PC-9 (cell line): ENCODE measurements at regions not wholly inside any gene's neighbourhood (a gene's known extent, or its start where the extent isn't known, plus 50 kb on each side); places are given as distances from the start of the nearest gene placed in this dataset.

Experiments used
- BruUV-seq: library from RNA; stranded (reverse); fragments of 400-500 nt; replicated peaks from 2 replicates; lab custom pipeline; 2021; lab: Mats Ljungman, UMichigan
- CTCF ChIA-PET: fragments of 300-600 bp; sonication (Branson Sonifier 250); formaldehyde crosslinking; loops from one replicate; lab custom pipeline; 2022; ENCODE audit warnings: antibody characterized with exemption; lab: Charles Lee
- POLR2A ChIA-PET: fragments of 300-600 bp; sonication (Branson Sonifier 250); formaldehyde crosslinking; loops from one replicate; lab custom pipeline; 2022; ENCODE audit warnings: antibody characterized with exemption; ENCODE audit not compliant: unreplicated experiment; lab: Charles Lee
- DNase-seq, 2 experiments: peaks; one replicate each; pipeline versions ENCODE4 v3.0.0 to v3.0.0-alpha.2; 2015 to 2022; ENCODE audit warnings: mixed read lengths in 1 of 2
- H2AFZ ChIP-seq: fragments of 200-600 bp; sonication (generic); 2 replicates; pipeline ENCODE4 v1.8.1; 2017; ENCODE audit warnings: antibody characterized with exemption
- H3F3A ChIP-seq: fragments of 200-600 bp; sonication (generic); 2 replicates; pipeline ENCODE4 v1.8.1; 2017; ENCODE audit warnings: antibody characterized with exemption, mild to moderate bottlenecking, low read depth; ENCODE audit not compliant: insufficient read depth
- H3K27ac ChIP-seq: fragments of 200-600 bp; sonication (generic); 2 replicates; pipeline ENCODE4 v1.6.1; 2016; ENCODE audit warnings: mixed run types
- H3K27me3 ChIP-seq: fragments of 200-600 bp; sonication (generic); 2 replicates; pipeline ENCODE4 v1.6.1; 2016; ENCODE audit warnings: low read depth, mixed run types; ENCODE audit not compliant: insufficient read depth
- H3K36me3 ChIP-seq: fragments of 200-600 bp; sonication (generic); 2 replicates; pipeline ENCODE4 v1.6.1; 2016; ENCODE audit warnings: low read depth, mixed run types
- H3K4me1 ChIP-seq: fragments of 200-600 bp; sonication (generic); replicated peaks from 2 replicates; pipeline ENCODE4 v1.6.1; 2016; ENCODE audit warnings: mixed run types; ENCODE audit not compliant: insufficient read depth
- H3K4me2 ChIP-seq: fragments of 200-600 bp; sonication (generic); 2 replicates; pipeline ENCODE4 v1.6.1; 2017; ENCODE audit warnings: mixed run types
- H3K4me3 ChIP-seq: fragments of 200-600 bp; sonication (generic); 2 replicates; pipeline ENCODE4 v1.6.1; 2016; ENCODE audit warnings: mixed run types
- H3K79me2 ChIP-seq: fragments of 200-600 bp; sonication (generic); 2 replicates; pipeline ENCODE4 v1.6.1; 2017; ENCODE audit warnings: low read depth, mixed run types
- H3K9me2 ChIP-seq: fragments of 200-600 bp; sonication (generic); 2 replicates; pipeline ENCODE4 v1.8.1; 2017; ENCODE audit warnings: mild to moderate bottlenecking; ENCODE audit not compliant: insufficient read depth
- H3K9me3 ChIP-seq: fragments of 200-600 bp; sonication (generic); 2 replicates; pipeline ENCODE4 v1.8.1; 2016; ENCODE audit warnings: low read depth; ENCODE audit not compliant: insufficient read depth
- H4K20me1 ChIP-seq: fragments of 200-600 bp; sonication (generic); 2 replicates; pipeline ENCODE4 v1.8.1; 2017; ENCODE audit not compliant: insufficient read depth
- CTCF ChIP-seq: fragments of 200-600 bp; sonication (generic); conservative IDR thresholded peaks from 2 replicates; pipeline ENCODE4 v1.6.1; 2017; ENCODE audit warnings: mixed run types, antibody characterized with exemption, mild to moderate bottlenecking, moderate library complexity
- EZH2 ChIP-seq: fragments of 200-600 bp; sonication (generic); IDR thresholded peaks from 2 replicates; pipeline ENCODE4 v1.8.0; 2017; ENCODE audit warnings: antibody characterized with exemption, low read depth
- intact Hi-C: fragments of 100-400 bp; cut with micrococcal nuclease; formaldehyde crosslinking; loops from one replicate; pipeline ENCODE4 v1.10.0; 2022; ENCODE audit not compliant: unreplicated experiment

GRCh38 chr10:58980826-58981415 is 195.5 kb upstream of the PHYHIPL start:
- H3K4me2 ChIP-seq: no peak overlapping the region
- ChIA-PET CTCF (no interaction called here), POLR2A (no interaction called here)
- no peak overlapping the region for H3K27ac ChIP-seq
- H4K20me1 ChIP-seq: no peaks in the 10 kb centered on the region
- H3K36me3 ChIP-seq: no peaks in the 10 kb centered on the region
- no peaks in the 10 kb centered on the region for H3K27me3 ChIP-seq
- DNase-seq: no peak
- no peaks in the 10 kb centered on the region for H3F3A ChIP-seq
- no peak overlapping the region for H2AFZ ChIP-seq
- intact Hi-C loops: no loop called here
- no peaks in the 10 kb centered on the region for H3K9me2 ChIP-seq
- no peaks in the 10 kb centered on the region for H3K9me3 ChIP-seq
- no peak for TF ChIP-seq CTCF
- no peak for TF ChIP-seq EZH2
- H3K4me1 ChIP-seq: no peaks in the 10 kb centered on the region
- H3K4me3 ChIP-seq: no peak overlapping the region
- H3K79me2 ChIP-seq: no peaks in the 10 kb centered on the region
- no TSS peak for BruUV-seq

GRCh38 chr10:58981846-58982245 is 194.6 kb upstream of the PHYHIPL start:
- DNase-seq: no peak
- Histone ChIP-seq H3K27ac (no peak overlapping the region), H3K4me2 (no peak overlapping the region), H2AFZ (no peak overlapping the region), H3K9me3 (no peaks in the 10 kb centered on the region), H3K4me3 (no peak overlapping the region), H4K20me1 (no peaks in the 10 kb centered on the region), H3F3A (no peaks in the 10 kb centered on the region), H3K9me2 (no peaks in the 10 kb centered on the region), H3K4me1 (no peaks in the 10 kb centered on the region), H3K27me3 (no peaks in the 10 kb centered on the region), H3K79me2 (no peaks in the 10 kb centered on the region), H3K36me3 (no peaks in the 10 kb centered on the region)
- ChIA-PET CTCF (no interaction called here), POLR2A (no interaction called here)
- TF ChIP-seq CTCF: no peak
- no peak for TF ChIP-seq EZH2
- intact Hi-C loops: no loop called here
- BruUV-seq: no TSS peak

GRCh38 chr10:58982470-58983239 is 193.8 kb upstream of the PHYHIPL start:
- H2AFZ ChIP-seq: no peak overlapping the region
- ChIA-PET CTCF (no interaction called here), POLR2A (no interaction called here)
- H3K27ac ChIP-seq: no peak overlapping the region
- no peaks in the 10 kb centered on the region for H3K36me3 ChIP-seq
- no peaks in the 10 kb centered on the region for H3K27me3 ChIP-seq
- intact Hi-C loops: no loop called here
- no peaks in the 10 kb centered on the region for H3K79me2 ChIP-seq
- no peak for TF ChIP-seq CTCF
- TF ChIP-seq EZH2: no peak
- H3K4me2 ChIP-seq: no peak overlapping the region
- no TSS peak for BruUV-seq
- no peaks in the 10 kb centered on the region for H3K9me3 ChIP-seq
- no peak overlapping the region for H3K4me3 ChIP-seq
- H3K4me1 ChIP-seq: no peaks in the 10 kb centered on the region
- no peak for DNase-seq
- no peaks in the 10 kb centered on the region for H4K20me1 ChIP-seq
- H3K9me2 ChIP-seq: no peaks in the 10 kb centered on the region
- H3F3A ChIP-seq: no peaks in the 10 kb centered on the region
